PC-9 (cell line): ENCODE measurements at regions not wholly inside any gene's neighbourhood (a gene's known extent, or its start where the extent isn't known, plus 50 kb on each side); places are given as distances from the start of the nearest gene placed in this dataset.
"Not testable (repeated sequence)": the region's sequence is repeated elsewhere in the genome, so short reads cannot be mapped to it uniquely, and the experiment has no call there.

Source experiments
- BruUV-seq: library from RNA; stranded (reverse); fragments of 400-500 nt; replicated peaks from 2 replicates; lab custom pipeline; 2021; lab: Mats Ljungman, UMichigan
- CTCF ChIA-PET: fragments of 300-600 bp; sonication (Branson Sonifier 250); formaldehyde crosslinking; loops from one replicate; lab custom pipeline; 2022; ENCODE audit warnings: antibody characterized with exemption; lab: Charles Lee
- POLR2A ChIA-PET: fragments of 300-600 bp; sonication (Branson Sonifier 250); formaldehyde crosslinking; loops from one replicate; lab custom pipeline; 2022; ENCODE audit warnings: antibody characterized with exemption; ENCODE audit not compliant: unreplicated experiment; lab: Charles Lee
- DNase-seq, 2 experiments: peaks; one replicate each; pipeline versions ENCODE4 v3.0.0 to v3.0.0-alpha.2; 2015 to 2022; ENCODE audit warnings: mixed read lengths in 1 of 2
- H2AFZ ChIP-seq: fragments of 200-600 bp; sonication (generic); 2 replicates; pipeline ENCODE4 v1.8.1; 2017; ENCODE audit warnings: antibody characterized with exemption
- H3F3A ChIP-seq: fragments of 200-600 bp; sonication (generic); 2 replicates; pipeline ENCODE4 v1.8.1; 2017; ENCODE audit warnings: antibody characterized with exemption, mild to moderate bottlenecking, low read depth; ENCODE audit not compliant: insufficient read depth
- H3K27ac ChIP-seq: fragments of 200-600 bp; sonication (generic); 2 replicates; pipeline ENCODE4 v1.6.1; 2016; ENCODE audit warnings: mixed run types
- H3K27me3 ChIP-seq: fragments of 200-600 bp; sonication (generic); 2 replicates; pipeline ENCODE4 v1.6.1; 2016; ENCODE audit warnings: low read depth, mixed run types; ENCODE audit not compliant: insufficient read depth
- H3K36me3 ChIP-seq: fragments of 200-600 bp; sonication (generic); 2 replicates; pipeline ENCODE4 v1.6.1; 2016; ENCODE audit warnings: low read depth, mixed run types
- H3K4me1 ChIP-seq: fragments of 200-600 bp; sonication (generic); replicated peaks from 2 replicates; pipeline ENCODE4 v1.6.1; 2016; ENCODE audit warnings: mixed run types; ENCODE audit not compliant: insufficient read depth
- H3K4me2 ChIP-seq: fragments of 200-600 bp; sonication (generic); 2 replicates; pipeline ENCODE4 v1.6.1; 2017; ENCODE audit warnings: mixed run types
- H3K4me3 ChIP-seq: fragments of 200-600 bp; sonication (generic); 2 replicates; pipeline ENCODE4 v1.6.1; 2016; ENCODE audit warnings: mixed run types
- H3K79me2 ChIP-seq: fragments of 200-600 bp; sonication (generic); 2 replicates; pipeline ENCODE4 v1.6.1; 2017; ENCODE audit warnings: low read depth, mixed run types
- H3K9me2 ChIP-seq: fragments of 200-600 bp; sonication (generic); 2 replicates; pipeline ENCODE4 v1.8.1; 2017; ENCODE audit warnings: mild to moderate bottlenecking; ENCODE audit not compliant: insufficient read depth
- H3K9me3 ChIP-seq: fragments of 200-600 bp; sonication (generic); 2 replicates; pipeline ENCODE4 v1.8.1; 2016; ENCODE audit warnings: low read depth; ENCODE audit not compliant: insufficient read depth
- H4K20me1 ChIP-seq: fragments of 200-600 bp; sonication (generic); 2 replicates; pipeline ENCODE4 v1.8.1; 2017; ENCODE audit not compliant: insufficient read depth
- CTCF ChIP-seq: fragments of 200-600 bp; sonication (generic); conservative IDR thresholded peaks from 2 replicates; pipeline ENCODE4 v1.6.1; 2017; ENCODE audit warnings: mixed run types, antibody characterized with exemption, mild to moderate bottlenecking, moderate library complexity
- EZH2 ChIP-seq: fragments of 200-600 bp; sonication (generic); IDR thresholded peaks from 2 replicates; pipeline ENCODE4 v1.8.0; 2017; ENCODE audit warnings: antibody characterized with exemption, low read depth
- intact Hi-C: fragments of 100-400 bp; cut with micrococcal nuclease; formaldehyde crosslinking; loops from one replicate; pipeline ENCODE4 v1.10.0; 2022; ENCODE audit not compliant: unreplicated experiment

GRCh38 chr12:75648856-75649255 lies 137.4 kb upstream of the KRR1 start:
- CTCF ChIA-PET = interaction anchor here (0.7 kb wide), 1 partner anchor 131 kb away, joined by 3 read pairs; no protein-coding TSS in a partner anchor
- H3K9me3 ChIP-seq = 0 out of 2 replicates have a peak, but pooled peaks cover 10% of the 10 kb centered on the region
- no peaks in the 10 kb centered on the region for H3K9me2 ChIP-seq
- H3K4me2 ChIP-seq = no peak overlapping the region
- no peak for DNase-seq
- H3K36me3 ChIP-seq = no peaks in the 10 kb centered on the region
- no peaks in the 10 kb centered on the region for H3K27me3 ChIP-seq
- TF ChIP-seq CTCF = no peak
- no peak for TF ChIP-seq EZH2
- H3K4me3 ChIP-seq = no peak overlapping the region
- H3K4me1 ChIP-seq = no peaks in the 10 kb centered on the region
- intact Hi-C loops = no loop called here
- no peaks in the 10 kb centered on the region for H3K79me2 ChIP-seq
- H3F3A ChIP-seq = no peaks in the 10 kb centered on the region
- POLR2A ChIA-PET = no interaction called here
- BruUV-seq = no TSS peak
- no peaks in the 10 kb centered on the region for H4K20me1 ChIP-seq
- no peak overlapping the region for H2AFZ ChIP-seq
- no peak overlapping the region for H3K27ac ChIP-seq

GRCh38 chr12:75646329-75647210 lies 135.2 kb upstream of the KRR1 start:
- TF ChIP-seq EZH2 = no peak
- TF ChIP-seq CTCF = no peak
- no peak for DNase-seq
- Histone ChIP-seq H3K79me2 (no peaks in the 10 kb centered on the region), H3K27me3 (no peaks in the 10 kb centered on the region), H3K36me3 (no peaks in the 10 kb centered on the region), H3K27ac (no peak overlapping the region), H3K4me1 (no peaks in the 10 kb centered on the region), H2AFZ (no peak overlapping the region), H3K9me2 (no peaks in the 10 kb centered on the region), H3K4me3 (no peak overlapping the region), H3K4me2 (no peak overlapping the region), H3F3A (no peaks in the 10 kb centered on the region), H4K20me1 (no peaks in the 10 kb centered on the region), H3K9me3 (0 out of 2 replicates have a peak, but pooled peaks cover 3% of the 10 kb centered on the region)
- intact Hi-C loops = no loop called here
- CTCF ChIA-PET = no interaction called here
- POLR2A ChIA-PET = interaction anchor here (0.6 kb wide), 1 partner anchor 17 kb away, joined by 4 read pairs; no protein-coding TSS in a partner anchor
- no TSS peak for BruUV-seq

GRCh38 chr12:75644472-75645072 lies 133.2 kb upstream of the KRR1 start:
- Histone ChIP-seq H3K27ac (no peak overlapping the region), H3F3A (no peaks in the 10 kb centered on the region), H3K27me3 (no peaks in the 10 kb centered on the region), H3K79me2 (no peaks in the 10 kb centered on the region), H3K9me3 (no peaks in the 10 kb centered on the region), H2AFZ (no peak overlapping the region), H3K36me3 (no peaks in the 10 kb centered on the region), H3K9me2 (no peaks in the 10 kb centered on the region), H3K4me2 (no peak overlapping the region), H3K4me1 (no peaks in the 10 kb centered on the region), H4K20me1 (no peaks in the 10 kb centered on the region), H3K4me3 (no peak overlapping the region)
- ChIA-PET CTCF (no interaction called here), POLR2A (no interaction called here)
- no TSS peak for BruUV-seq
- no peak for TF ChIP-seq EZH2
- no peak for TF ChIP-seq CTCF
- DNase-seq = no peak
- intact Hi-C loops = no loop called here

- POLR2A ChIA-PET = interaction anchor here (0.6 kb wide), 1 partner anchor 182 kb away, joined by 11 read pairs; no protein-coding TSS in a partner anchor
- H3K4me3 ChIP-seq, CTCF ChIA-PET, BruUV-seq, H3K9me3 ChIP-seq, H3K27me3 ChIP-seq, H4K20me1 ChIP-seq, H3K79me2 ChIP-seq, H2AFZ ChIP-seq, DNase-seq, H3K4me1 ChIP-seq, H3K27ac ChIP-seq, H3K4me2 ChIP-seq, H3K9me2 ChIP-seq, intact Hi-C loops, H3F3A ChIP-seq, H3K36me3 ChIP-seq: not testable (repeated sequence)
Measured at GRCh38 chr12:75643119-75643518, 131.7 kb upstream of the KRR1 start.
